ENCODE measurements at regions not wholly inside any gene's neighbourhood (a gene's known extent, or its start where the extent isn't known, plus 50 kb on each side); places are given as distances from the start of the nearest gene placed in this dataset.
A peak's percentile ranks its signal among the peaks of the same experiment; 100 is the strongest.

DNA sequence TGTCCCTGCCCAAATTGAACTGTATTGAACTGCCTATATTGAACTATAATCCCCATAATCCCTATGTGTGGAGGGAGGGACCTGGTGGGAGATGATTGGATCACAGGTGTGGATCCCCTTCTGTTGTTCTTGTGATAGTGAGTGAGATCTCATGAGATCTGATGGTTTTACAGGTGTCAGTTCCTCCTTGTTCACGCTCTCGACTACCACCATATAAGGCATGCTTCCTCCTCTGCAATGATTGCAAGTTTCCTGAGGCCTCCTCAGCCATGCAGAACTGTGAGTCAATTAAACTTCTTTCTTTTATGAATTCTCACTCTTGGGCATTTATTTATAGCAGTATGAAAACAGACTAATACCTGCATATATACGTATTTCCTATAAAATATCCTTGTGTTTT lies 206.5 kb upstream of the PDGFD start:
- WGBS, 5 donors = 66 to 71% (median 68%) methylated on average over 3 of the region's 3 CpGs
- H3K4me1 ChIP-seq = no peaks in the 10 kb centered on the region
- H3K9me3 ChIP-seq = peaks cover 0 to 14% (median 3%) of the 10 kb centered on the region in 8 donors
- intact Hi-C loops (cut with DNase I; ENCODE audit: low total_unique reads) = no loop called here
- H3K27ac ChIP-seq = no peak overlapping the region
- H3K4me3 ChIP-seq = no peak overlapping the region
- no peaks in the 10 kb centered on the region for H3K27me3 ChIP-seq (replicated peaks in 1 of 7)
- H3K36me3 ChIP-seq = no peaks in the 10 kb centered on the region
- TF ChIP-seq POLR2A (IDR thresholded peaks at IDR 0.05) = no peak
- TF ChIP-seq POLR2AphosphoS5 (IDR thresholded peaks at IDR 0.05) = no peak
- TF ChIP-seq, protein P1, sequence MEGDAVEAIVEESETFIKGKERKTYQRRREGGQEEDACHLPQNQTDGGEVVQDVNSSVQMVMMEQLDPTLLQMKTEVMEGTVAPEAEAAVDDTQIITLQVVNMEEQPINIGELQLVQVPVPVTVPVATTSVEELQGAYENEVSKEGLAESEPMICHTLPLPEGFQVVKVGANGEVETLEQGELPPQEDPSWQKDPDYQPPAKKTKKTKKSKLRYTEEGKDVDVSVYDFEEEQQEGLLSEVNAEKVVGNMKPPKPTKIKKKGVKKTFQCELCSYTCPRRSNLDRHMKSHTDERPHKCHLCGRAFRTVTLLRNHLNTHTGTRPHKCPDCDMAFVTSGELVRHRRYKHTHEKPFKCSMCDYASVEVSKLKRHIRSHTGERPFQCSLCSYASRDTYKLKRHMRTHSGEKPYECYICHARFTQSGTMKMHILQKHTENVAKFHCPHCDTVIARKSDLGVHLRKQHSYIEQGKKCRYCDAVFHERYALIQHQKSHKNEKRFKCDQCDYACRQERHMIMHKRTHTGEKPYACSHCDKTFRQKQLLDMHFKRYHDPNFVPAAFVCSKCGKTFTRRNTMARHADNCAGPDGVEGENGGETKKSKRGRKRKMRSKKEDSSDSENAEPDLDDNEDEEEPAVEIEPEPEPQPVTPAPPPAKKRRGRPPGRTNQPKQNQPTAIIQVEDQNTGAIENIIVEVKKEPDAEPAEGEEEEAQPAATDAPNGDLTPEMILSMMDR (IDR thresholded peaks at IDR 0.05 in 8 of 11, conservative IDR thresholded peaks at IDR 0.05 in 3 of 11) = no peak
- no peak for DNase-seq

DNA sequence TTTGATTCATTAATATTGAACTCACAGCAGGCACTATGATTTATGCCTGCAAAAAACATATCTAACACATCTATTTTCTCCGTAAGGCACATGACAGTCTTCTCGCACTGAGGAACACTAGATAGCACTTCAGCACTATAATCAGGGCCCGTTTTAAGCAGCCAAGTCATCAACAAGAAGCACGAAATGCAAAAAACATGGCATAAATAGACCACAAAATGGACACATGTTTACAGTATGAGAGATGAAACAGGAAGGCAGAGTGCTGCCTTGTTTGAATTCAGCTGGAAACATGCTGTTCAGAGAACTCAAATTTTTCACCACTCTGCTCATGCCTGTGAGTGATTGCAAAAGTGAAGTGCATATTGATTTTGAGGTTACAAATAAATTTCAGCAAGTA lies 205.8 kb upstream of the PDGFD start:
- no peak for DNase-seq
- H3K27ac ChIP-seq = no peak overlapping the region
- H3K27me3 ChIP-seq (replicated peaks in 1 of 7) = no peaks in the 10 kb centered on the region
- no peaks in the 10 kb centered on the region for H3K4me1 ChIP-seq
- WGBS, 5 donors = 63 to 80% (median 72%) methylated on average over 4 of the region's 4 CpGs
- H3K4me3 ChIP-seq = no peak overlapping the region
- H3K9me3 ChIP-seq = peaks cover 0 to 15% (median 3%) of the 10 kb centered on the region in 8 donors
- TF ChIP-seq, protein P1 (IDR thresholded peaks at IDR 0.05 in 8 of 11, conservative IDR thresholded peaks at IDR 0.05 in 3 of 11) = no peak
- TF ChIP-seq POLR2A (IDR thresholded peaks at IDR 0.05) (no peak), POLR2AphosphoS5 (IDR thresholded peaks at IDR 0.05) (no peak)
- H3K36me3 ChIP-seq = no peaks in the 10 kb centered on the region
- intact Hi-C loops (cut with DNase I; ENCODE audit: low total_unique reads) = no loop called here

DNA sequence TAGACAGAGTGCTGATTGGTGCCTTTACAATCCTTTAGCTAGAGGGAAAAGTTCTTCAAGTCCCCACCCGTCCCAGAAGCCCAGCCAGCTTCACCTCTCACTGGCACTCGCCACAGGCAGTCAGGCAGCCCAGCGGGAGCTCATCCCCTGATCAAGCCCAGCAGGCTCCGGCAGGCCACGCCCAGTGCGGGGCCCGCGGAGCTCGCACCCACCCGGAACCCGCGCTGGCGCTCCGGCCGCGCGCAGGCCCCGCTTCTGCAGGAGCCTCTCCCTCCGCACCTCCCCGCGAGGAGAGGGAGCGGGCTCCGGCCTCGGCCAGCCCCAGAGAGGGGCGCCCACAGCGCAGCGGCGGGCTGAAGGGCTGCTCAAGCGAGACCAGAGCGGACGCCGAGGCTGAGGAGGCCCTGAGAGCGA lies 202.4 kb upstream of the PDGFD start:
- Histone ChIP-seq H3K27me3 (replicated peaks in 1 of 7) (no peaks in the 10 kb centered on the region), H3K9me3 (peaks cover 0 to 15% (median 3%) of the 10 kb centered on the region in 8 donors), H3K36me3 (no peaks in the 10 kb centered on the region), H3K4me1 (no peaks in the 10 kb centered on the region), H3K27ac (no peak overlapping the region), H3K4me3 (no peak overlapping the region)
- WGBS, 5 donors = 87 to 96% (median 92%) methylated on average over 26 to 33 of the region's 33 CpGs
- intact Hi-C loops (cut with DNase I; ENCODE audit: low total_unique reads) = no loop called here
- no peak for TF ChIP-seq POLR2A (IDR thresholded peaks at IDR 0.05)
- TF ChIP-seq, protein P1 (IDR thresholded peaks at IDR 0.05 in 8 of 11, conservative IDR thresholded peaks at IDR 0.05 in 3 of 11) = no peak
- no peak for TF ChIP-seq POLR2AphosphoS5 (IDR thresholded peaks at IDR 0.05)
- DNase-seq = peak; percentile 74

DNA sequence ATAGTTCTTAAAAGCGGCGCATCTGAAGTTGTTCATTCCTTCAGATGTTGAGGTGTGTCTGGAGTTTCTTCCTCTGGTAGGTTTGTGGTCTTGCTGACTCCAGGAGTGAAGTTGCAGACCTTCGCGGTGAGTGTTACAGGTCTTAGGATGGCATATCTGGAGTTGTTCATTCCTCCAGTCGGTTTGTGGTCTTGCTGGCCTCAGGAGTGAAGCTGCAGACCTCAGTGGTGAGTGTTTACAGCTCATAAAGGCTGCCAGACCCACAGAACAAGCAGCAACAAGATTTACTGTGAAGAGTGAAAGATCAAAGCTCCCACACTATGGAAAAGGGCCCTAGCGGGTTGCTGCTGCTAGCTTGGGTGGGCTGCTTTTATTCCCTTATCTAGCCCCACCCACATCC lies 201.7 kb upstream of the PDGFD start:
- Histone ChIP-seq H3K27ac (no peak overlapping the region), H3K27me3 (replicated peaks in 1 of 7) (no peaks in the 10 kb centered on the region), H3K4me3 (no peak overlapping the region), H3K9me3 (peaks cover 0 to 15% (median 3%) of the 10 kb centered on the region in 8 donors), H3K36me3 (no peaks in the 10 kb centered on the region), H3K4me1 (no peaks in the 10 kb centered on the region)
- 83 to 92% (median 91%) methylated on average over 6 of the region's 6 CpGs for WGBS, 5 donors
- intact Hi-C loops (cut with DNase I; ENCODE audit: low total_unique reads) = no loop called here
- no peak for DNase-seq
- TF ChIP-seq POLR2A (IDR thresholded peaks at IDR 0.05) (no peak), POLR2AphosphoS5 (IDR thresholded peaks at IDR 0.05) (no peak)
- TF ChIP-seq, protein P1 (IDR thresholded peaks at IDR 0.05 in 8 of 11, conservative IDR thresholded peaks at IDR 0.05 in 3 of 11) = no peak
